Spleen (tissue), 11 donors: ENCODE measurements at regions not wholly inside any gene's neighbourhood (a gene's known extent, or its start where the extent isn't known, plus 50 kb on each side); places are given as distances from the start of the nearest gene placed in this dataset.
"Not testable (repeated sequence)": the region's sequence is repeated elsewhere in the genome, so short reads cannot be mapped to it uniquely, and the experiment has no call there.

Source experiments
- DNase-seq: peaks from one replicate; pipeline ENCODE4 v3.0.0-alpha.2; 2020
- H3K27ac ChIP-seq, 8 donors: fragments of 200-600 bp; sonication (generic) in 7 of 8; 1 replicate in 4 of 8; 2 replicates in 4 of 8; pipeline versions ENCODE4 v1.5.0 to v1.8.0; 2016 to 2021; ENCODE audit warnings: inconsistent platforms in 4 of 8, mild to moderate bottlenecking in 4 of 8, moderate library complexity in 1 of 8
- H3K27me3 ChIP-seq, 7 donors: fragments of 200-600 bp; sonication (generic) in 6 of 7; replicated peaks in 1 of 7; 1 replicate in 4 of 7; 2 replicates in 3 of 7; pipeline versions ENCODE4 v1.5.0 to v1.8.0; 2016 to 2021; ENCODE audit warnings: inconsistent platforms in 3 of 7, mild to moderate bottlenecking in 1 of 7
- H3K36me3 ChIP-seq, 6 donors: fragments of 200-600 bp; sonication (generic) in 5 of 6; 1 replicate in 4 of 6; 2 replicates in 2 of 6; pipeline versions ENCODE4 v1.5.0 to v1.8.0; 2016 to 2021; ENCODE audit warnings: inconsistent platforms in 2 of 6
- H3K4me1 ChIP-seq, 6 donors: fragments of 200-600 bp; sonication (generic) in 5 of 6; 1 replicate in 3 of 6; 2 replicates in 3 of 6; pipeline versions ENCODE4 v1.5.0 to v1.8.0; 2016 to 2021; ENCODE audit warnings: inconsistent platforms in 3 of 6
- H3K4me3 ChIP-seq, 8 donors: fragments of 200-600 bp; sonication (generic) in 7 of 8; 1 replicate in 4 of 8; 2 replicates in 4 of 8; pipeline versions ENCODE4 v1.5.0 to v1.8.0; 2016 to 2021; ENCODE audit warnings: inconsistent platforms in 4 of 8, mild to moderate bottlenecking in 4 of 8, moderate library complexity in 2 of 8
- H3K9me3 ChIP-seq, 8 donors: fragments of 200-600 bp; sonication (generic) in 7 of 8; 1 replicate in 4 of 8; 2 replicates in 4 of 8; pipeline versions ENCODE4 v1.5.0 to v1.8.0; 2016 to 2021; ENCODE audit warnings: inconsistent platforms in 4 of 8
- CTCF ChIP-seq, 11 experiments: fragments of 200-600 bp in 7 of 11; fragments of 450-650 bp in 4 of 11; sonication (generic) in 4 of 11; IDR thresholded peaks in 8 of 11; conservative IDR thresholded peaks in 3 of 11; 1 replicate in 7 of 11; 2 replicates in 4 of 11; pipeline versions ENCODE4 v1.4.0 to v1.8.0; 2016 to 2021; ENCODE audit warnings: antibody characterized with exemption in 11 of 11, inconsistent platforms in 4 of 11, mild to moderate bottlenecking in 1 of 11
- POLR2A ChIP-seq, 3 donors: fragments of 450-650 bp; IDR thresholded peaks; one replicate each; pipeline ENCODE4 v1.5.1; 2017; ENCODE audit warnings: antibody characterized with exemption in 3 of 3, mild to moderate bottlenecking in 1 of 3
- POLR2AphosphoS5 ChIP-seq, 3 donors: sonication (generic); formaldehyde crosslinking; IDR thresholded peaks; one replicate each; pipeline ENCODE4 v1.5.1; 2017; ENCODE audit warnings: antibody characterized with exemption in 3 of 3
- WGBS, 5 donors: extraction: QIAGEN DNeasy Blood & Tissue Kit in 3 of 5; methylation state at CpG; one replicate each; pipeline versions ENCODE4 v1.1.5 to v1.1.7; 2013 to 2018; 5-methylcytosine and 5-hydroxymethylcytosine counted together
- intact Hi-C: fragments of 100-400 bp; cut with DNase I; formaldehyde crosslinking; loops from one replicate; pipeline ENCODE4 v1.15.0; 2023; ENCODE audit warnings: low total_unique reads
- donor health status: healthy with polysubstance abuse.
- donor health status: DM: no; HTN: no; CAD: no; lungs with moderate emphysema.
- donor health status: DM: no; HTN: no; CAD: no.
- donor health status: Bipolar disorder and iron deficiency.
- donor health status: healthy.
- donor health status: DM: no; HTN: no; CAD: no.
- donor health status: DM: yes; HTN: yes; CAD: no.

GRCh38 chr16:29313559-29314048 is 92.9 kb downstream of the NPIPB11 start:
- no peaks in the 10 kb centered on the region for H3K9me3 ChIP-seq
- H3K27me3 ChIP-seq = no peaks in the 10 kb centered on the region
- no peak for TF ChIP-seq CTCF (IDR thresholded peaks at IDR 0.05 in 8 of 11, conservative IDR thresholded peaks at IDR 0.05 in 3 of 11)
- no peak for TF ChIP-seq POLR2A (IDR thresholded peaks at IDR 0.05)
- no peak for TF ChIP-seq POLR2AphosphoS5 (IDR thresholded peaks at IDR 0.05)
- peaks cover 0 to 20% (median 0%) of the 10 kb centered on the region in 6 donors for H3K36me3 ChIP-seq
- intact Hi-C loops = no loop called here
- WGBS, 5 donors = 86 to 95% (median 89%) methylated on average over 6 to 9 of the region's 9 CpGs
- H3K4me3 ChIP-seq = no peak overlapping the region
- H3K4me1 ChIP-seq = peaks cover 5 to 23% (median 12%) of the 10 kb centered on the region in 6 donors
- no peak for DNase-seq
- no peak overlapping the region for H3K27ac ChIP-seq

- Histone ChIP-seq H3K27me3 (no peaks in the 10 kb centered on the region), H3K27ac (no peak overlapping the region), H3K36me3 (peaks cover 0 to 20% (median 0%) of the 10 kb centered on the region in 6 donors), H3K4me3 (no peak overlapping the region), H3K4me1 (peaks cover under 1 to 16% (median 7%) of the 10 kb centered on the region in 6 donors), H3K9me3 (no peaks in the 10 kb centered on the region)
- intact Hi-C loops = no loop called here
- TF ChIP-seq POLR2AphosphoS5 (IDR thresholded peaks at IDR 0.05) = no peak
- TF ChIP-seq CTCF (IDR thresholded peaks at IDR 0.05 in 8 of 11, conservative IDR thresholded peaks at IDR 0.05 in 3 of 11) = no peak
- TF ChIP-seq POLR2A (IDR thresholded peaks at IDR 0.05) = no peak
- no peak for DNase-seq
- 92 to 95% (median 93%) methylated on average over 29 to 33 of the region's 33 CpGs for WGBS, 5 donors
Measured at GRCh38 chr16:29312835-29313558, 93.5 kb downstream of the NPIPB11 start.

- peaks cover 0 to 20% (median 0%) of the 10 kb centered on the region in 6 donors for H3K36me3 ChIP-seq
- DNase-seq, H3K27me3 ChIP-seq, intact Hi-C loops, H3K4me3 ChIP-seq, H3K9me3 ChIP-seq, H3K27ac ChIP-seq, H3K4me1 ChIP-seq: not testable (repeated sequence)
- 94 to 99% (median 96%) methylated on average over 7 to 18 of the region's 18 CpGs for WGBS, 5 donors
Measured at GRCh38 chr16:29312345-29312675, 94.2 kb downstream of the NPIPB11 start.

GRCh38 chr16:29311461-29312344 is 94.8 kb downstream of the NPIPB11 start:
- Histone ChIP-seq H3K4me1 (peaks cover 0 to 10% (median 3%) of the 10 kb centered on the region in 6 donors), H3K36me3 (peaks cover 0 to 21% (median 0%) of the 10 kb centered on the region in 6 donors), H3K27ac (no peak overlapping the region), H3K4me3 (no peak overlapping the region), H3K27me3 (no peaks in the 10 kb centered on the region), H3K9me3 (no peaks in the 10 kb centered on the region)
- 89 to 96% (median 95%) methylated on average over 8 to 20 of the region's 20 CpGs for whole genome bisulfite sequencing, 5 donors
- TF ChIP-seq CTCF (IDR thresholded peaks at IDR 0.05 in 8 of 11, conservative IDR thresholded peaks at IDR 0.05 in 3 of 11) = no peak
- no peak for TF ChIP-seq POLR2AphosphoS5 (IDR thresholded peaks at IDR 0.05)
- intact Hi-C loops = no loop called here
- no peak for DNase-seq
